HG03097 (cell line): ENCODE measurements at regions not wholly inside any gene's neighbourhood (a gene's known extent, or its start where the extent isn't known, plus 50 kb on each side); places are given as distances from the start of the nearest gene placed in this dataset.
"Not testable (repeated sequence)": the region's sequence is repeated elsewhere in the genome, so short reads cannot be mapped to it uniquely, and the experiment has no call there.

Experiments used
- ATAC-seq: cut with Tn5 transposase; IDR thresholded peaks from one replicate; pipeline ENCODE4 v1.9.1; 2021; ENCODE audit not compliant: unreplicated experiment, low FRiP score

DNA sequence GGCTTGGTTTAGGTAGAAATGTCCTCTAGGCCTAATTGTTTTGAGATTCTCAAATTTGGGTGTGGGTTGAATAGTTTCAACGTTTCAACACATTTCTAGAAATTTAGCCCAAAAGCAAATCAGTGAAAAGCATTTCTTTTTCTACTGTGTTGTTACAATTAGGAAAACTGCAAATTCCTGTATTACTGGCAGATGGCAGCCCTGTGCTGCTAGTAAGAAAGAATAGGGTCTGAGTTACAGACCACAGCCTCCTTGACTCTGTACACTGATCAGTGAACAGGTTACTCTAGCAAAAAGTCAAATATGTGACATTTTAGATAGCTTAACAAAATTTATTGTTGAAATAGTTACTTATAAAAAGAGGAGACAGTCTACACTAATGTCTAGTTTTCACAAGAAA lies 703.0 kb downstream of the JRKL start:
- no peak for ATAC-seq

- not testable (repeated sequence) for ATAC-seq
Observed at GRCh38 chr11:97102180-97102579, 712.4 kb downstream of the JRKL start.

GRCh38 chr11:97107604-97108003 lies 717.8 kb downstream of the JRKL start:
- no peak for ATAC-seq

DNA sequence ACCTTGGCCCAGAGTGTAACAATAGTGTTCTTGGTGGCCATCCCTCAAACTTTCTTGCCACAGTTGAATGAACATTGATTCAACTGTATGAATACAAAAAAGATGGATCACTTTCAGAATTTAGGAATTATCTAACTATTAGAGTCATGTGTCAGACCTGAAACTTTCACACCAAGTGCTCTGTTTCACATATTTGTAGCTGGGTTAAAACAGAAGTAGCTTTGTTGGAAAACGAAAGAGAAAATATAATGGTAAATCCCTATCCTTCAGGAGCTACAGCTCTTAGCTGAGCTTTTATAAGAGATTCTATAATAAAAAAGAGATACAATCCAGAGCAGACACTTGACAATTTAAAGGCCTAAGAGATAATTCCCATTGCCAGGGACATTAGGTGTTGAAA lies 719.3 kb downstream of the JRKL start:
- ATAC-seq, result no peak

DNA sequence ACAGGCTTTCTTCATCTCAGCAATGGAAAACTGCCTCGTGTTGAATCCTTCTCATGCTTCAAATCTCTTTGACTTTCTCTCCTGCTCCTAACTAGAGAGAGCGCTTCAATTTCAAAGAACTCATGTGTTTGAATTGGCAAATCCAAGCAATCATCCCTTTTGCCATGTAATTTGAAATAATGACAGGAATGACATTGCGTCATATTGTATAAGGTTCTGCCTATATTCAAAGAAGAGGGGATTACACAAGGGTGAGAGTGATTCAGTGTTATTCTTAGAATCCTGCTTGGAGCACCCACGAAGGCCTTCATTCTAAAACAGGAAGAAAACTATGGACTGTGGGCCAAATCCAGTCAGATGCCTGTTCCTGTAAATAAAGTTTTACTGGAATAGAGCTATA lies 720.6 kb downstream of the JRKL start:
- ATAC-seq, result no peak

DNA sequence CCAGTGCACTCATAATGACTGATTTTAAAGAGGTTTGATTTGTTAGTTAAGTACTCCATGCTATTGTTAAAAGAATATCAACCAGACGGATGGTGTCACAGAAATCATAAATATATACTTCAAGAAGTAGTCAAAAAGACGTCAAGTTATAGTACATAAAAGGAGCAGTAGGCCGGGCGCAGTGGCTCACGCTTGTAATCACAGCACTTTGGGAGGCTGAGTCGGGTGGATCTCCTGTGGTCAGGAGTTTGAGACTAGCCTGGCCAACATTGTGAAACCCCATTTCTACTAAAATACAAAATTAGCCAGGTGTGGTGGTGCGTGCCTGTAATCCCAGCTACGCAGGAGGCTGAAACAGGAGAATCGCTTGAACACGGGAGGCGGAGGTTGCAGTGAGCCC lies 721.7 kb downstream of the JRKL start:
- ATAC-seq, result no peak

- no peak for ATAC-seq
Observed at GRCh38 chr11:97118614-97119200, 728.9 kb downstream of the JRKL start.

DNA sequence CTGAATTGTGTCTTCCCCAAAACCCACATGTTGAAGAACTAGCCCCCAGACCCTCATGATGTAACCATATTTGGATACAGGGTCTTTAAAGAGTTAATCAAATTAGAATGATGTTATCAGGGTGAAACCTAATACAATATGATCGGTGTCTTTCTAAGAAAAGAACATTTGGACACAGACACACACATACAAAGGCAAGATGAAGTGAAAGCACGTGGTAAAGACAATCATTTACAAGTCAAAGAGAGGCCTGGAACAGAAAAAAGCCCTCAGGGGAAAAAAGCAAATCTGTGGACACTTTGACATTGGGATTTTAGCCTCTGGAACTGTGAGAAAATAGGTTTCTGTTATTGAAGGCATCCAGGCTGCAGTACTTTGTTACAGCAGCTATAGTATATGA lies 733.4 kb downstream of the JRKL start:
- no peak for ATAC-seq

GRCh38 chr11:97136067-97136466 lies 746.3 kb downstream of the JRKL start:
- ATAC-seq, result no peak

- ATAC-seq, result no peak
Observed at GRCh38 chr11:97140885-97141494, 751.2 kb downstream of the JRKL start.

DNA sequence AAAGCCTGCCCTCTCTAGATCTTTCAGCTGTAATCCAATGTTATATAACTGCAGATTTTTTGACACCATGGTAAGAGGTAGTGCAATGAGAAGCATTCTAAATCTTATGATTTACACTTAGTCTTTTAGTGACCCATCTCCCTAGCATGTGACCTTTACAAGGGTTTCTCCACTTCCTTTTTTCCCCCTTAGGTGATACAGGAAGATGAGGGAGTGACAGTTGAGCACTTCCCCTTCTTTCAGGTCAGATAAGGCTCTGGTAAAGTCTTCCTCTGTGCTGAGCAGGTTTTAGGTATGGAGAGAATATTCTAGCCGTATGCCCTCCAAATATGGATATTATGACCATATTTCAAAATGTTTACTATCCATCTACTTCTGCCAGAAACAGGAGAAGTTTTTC lies 753.6 kb downstream of the JRKL start:
- no peak for ATAC-seq

- no peak for ATAC-seq
Observed at GRCh38 chr11:97149741-97150140, 759.9 kb downstream of the JRKL start.

DNA sequence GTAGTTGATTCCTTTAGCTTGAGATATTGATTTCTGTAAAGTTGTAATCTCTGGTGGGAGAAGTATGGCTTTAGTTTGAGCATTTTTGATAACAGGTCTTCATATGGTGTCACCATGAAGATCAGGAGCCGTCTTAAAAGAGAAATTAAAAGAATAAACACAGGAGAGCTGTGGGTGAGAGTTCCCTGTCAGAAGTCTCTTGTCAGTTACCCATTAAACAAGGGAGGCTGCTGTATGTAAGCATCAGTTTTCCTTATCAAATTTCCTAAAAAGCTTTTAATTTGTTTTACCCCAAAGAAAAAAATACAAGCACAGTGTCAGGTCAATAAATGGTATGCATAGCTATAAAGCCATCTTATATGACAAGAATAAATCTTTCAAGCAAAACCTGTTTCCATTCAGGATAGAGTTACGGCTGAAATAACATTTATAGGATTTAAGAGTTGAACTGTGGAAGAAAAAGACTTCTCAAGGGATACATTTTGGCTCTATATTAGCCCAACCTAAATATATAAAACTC lies 767.5 kb downstream of the JRKL start:
- ATAC-seq, result no peak

GRCh38 chr11:97158243-97158642 lies 768.4 kb downstream of the JRKL start:
- no peak for ATAC-seq

- ATAC-seq, result no peak
Observed at GRCh38 chr11:97163631-97164191, 773.9 kb downstream of the JRKL start.

GRCh38 chr11:97201743-97202612 lies 812.2 kb downstream of the JRKL start:
- ATAC-seq, result no peak

- no peak for ATAC-seq
Observed at GRCh38 chr11:97202613-97203292, 812.9 kb downstream of the JRKL start.

DNA sequence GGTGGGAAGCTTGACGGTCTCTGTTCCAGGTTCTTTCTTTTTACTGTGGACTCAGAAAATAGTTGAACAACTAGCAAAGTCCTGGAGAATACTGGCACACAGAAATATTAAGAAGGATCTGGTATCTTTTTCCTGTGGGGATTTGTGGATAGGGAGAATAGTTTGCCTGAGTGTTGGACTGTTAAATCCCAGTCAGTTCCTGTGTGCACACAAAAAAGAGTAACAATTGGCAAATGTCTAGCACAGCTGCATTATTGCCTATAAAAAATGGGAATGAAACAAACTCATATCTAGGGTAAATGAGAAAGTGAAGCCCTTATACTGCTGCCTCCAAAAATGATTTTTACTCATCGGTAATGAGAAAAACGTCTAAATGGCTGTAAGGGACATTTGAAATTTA lies 828.2 kb downstream of the JRKL start:
- no peak for ATAC-seq

- no peak for ATAC-seq
Observed at GRCh38 chr11:97223647-97224046, 833.8 kb downstream of the JRKL start.

DNA sequence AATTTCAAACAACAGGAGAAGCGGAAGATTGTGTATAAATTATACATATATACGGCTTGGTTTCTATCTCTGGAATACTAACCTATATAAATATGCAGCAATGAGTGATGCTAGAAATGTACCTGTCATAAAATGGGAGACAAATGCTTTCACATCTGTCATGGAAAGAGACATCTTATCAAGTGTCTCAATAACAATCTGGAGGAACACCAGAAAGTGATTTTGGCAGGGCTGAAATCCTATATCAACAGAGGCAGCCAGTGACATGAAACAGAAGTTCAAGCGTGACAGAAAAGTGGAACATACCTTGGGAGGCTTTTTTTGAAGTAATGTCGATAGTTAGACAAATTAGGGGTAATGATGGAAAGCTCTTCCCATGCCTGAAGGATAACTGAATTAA lies 834.6 kb downstream of the JRKL start:
- no peak for ATAC-seq

DNA sequence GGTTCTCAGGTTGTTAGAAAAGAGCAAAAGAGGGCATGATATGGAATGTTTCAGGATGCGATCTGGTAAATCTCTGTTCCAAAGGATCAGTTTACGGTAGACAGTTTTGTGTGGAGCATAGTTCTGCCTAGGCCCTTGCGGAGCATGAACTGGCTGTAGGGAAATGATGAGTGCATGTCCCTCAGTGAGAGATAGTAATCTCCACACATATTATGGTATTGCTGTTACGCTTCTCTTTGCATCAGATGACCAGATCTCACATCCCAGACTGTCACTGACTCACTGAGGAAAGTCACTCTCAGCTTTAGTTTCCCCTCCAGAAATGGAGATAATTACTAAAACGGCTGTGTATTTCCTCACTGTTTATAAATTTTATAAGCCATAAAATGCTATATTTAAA lies 836.0 kb downstream of the JRKL start:
- ATAC-seq, result no peak
